NCI-H146 treated with DMSO at 0.1 percent for 48 hours (cell line): ENCODE measurements at regions not wholly inside any gene's neighbourhood (a gene's known extent, or its start where the extent isn't known, plus 50 kb on each side); places are given as distances from the start of the nearest gene placed in this dataset.

Source experiments
- DNase-seq: peaks from one replicate; lab custom pipeline; 2025; ENCODE audit not compliant: unreplicated experiment; lab: John Stamatoyannopoulos, UW

- no peak for DNase-seq
Observed at GRCh38 chrX:68897118-68897945, 68.5 kb downstream of the EFNB1 start.

- no peak for DNase-seq
Observed at GRCh38 chrX:68896581-68896980, 67.8 kb downstream of the EFNB1 start.

- DNase-seq, result no peak
Observed at GRCh38 chrX:68895778-68896177, 67.0 kb downstream of the EFNB1 start.

GRCh38 chrX:68895341-68895755 is 66.5 kb downstream of the EFNB1 start:
- DNase-seq, result no peak

GRCh38 chrX:68894513-68895340 is 65.9 kb downstream of the EFNB1 start:
- peak; percentile 15 for DNase-seq

GRCh38 chrX:68894142-68894512 is 65.3 kb downstream of the EFNB1 start:
- no peak for DNase-seq

- DNase-seq, result no peak
Observed at GRCh38 chrX:68892651-68893050, 63.8 kb downstream of the EFNB1 start.

- no peak for DNase-seq
Observed at GRCh38 chrX:68892134-68892533, 63.3 kb downstream of the EFNB1 start.
